Activated T-cell treated with anti-CD3 and anti-CD28 coated beads for 1 hour (primary cell): ENCODE measurements at regions not wholly inside any gene's neighbourhood (a gene's known extent, or its start where the extent isn't known, plus 50 kb on each side); places are given as distances from the start of the nearest gene placed in this dataset.

Experiments used
- DNase-seq: peaks from one replicate; pipeline ENCODE4 v3.0.0-alpha.2; 2020; ENCODE audit warnings: low read depth

- DNase-seq: no peak
These were observed 584.3 kb downstream of the BCL11A start for GRCh38 chr2:59969161-59969560.

DNA sequence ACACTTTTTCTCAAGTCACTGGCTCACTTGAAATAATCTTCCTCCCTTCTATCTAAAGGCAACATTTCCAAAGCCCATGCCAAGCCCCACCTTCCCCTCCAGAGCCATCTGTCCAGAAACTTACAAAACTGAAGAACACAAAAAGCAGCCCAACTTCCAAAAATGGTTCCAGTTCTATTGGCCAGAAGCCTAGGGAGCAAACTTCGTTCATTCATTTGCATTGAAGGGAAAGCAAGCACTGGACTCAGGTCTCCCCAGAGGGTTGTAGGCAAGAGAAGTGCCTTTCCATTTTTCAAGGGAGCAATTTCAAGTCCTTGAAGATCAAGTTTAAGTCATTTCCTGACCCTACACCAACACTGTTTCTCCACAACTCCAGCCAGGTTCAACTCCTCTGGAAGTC is 585.0 kb downstream of the BCL11A start:
- no peak for DNase-seq

DNA sequence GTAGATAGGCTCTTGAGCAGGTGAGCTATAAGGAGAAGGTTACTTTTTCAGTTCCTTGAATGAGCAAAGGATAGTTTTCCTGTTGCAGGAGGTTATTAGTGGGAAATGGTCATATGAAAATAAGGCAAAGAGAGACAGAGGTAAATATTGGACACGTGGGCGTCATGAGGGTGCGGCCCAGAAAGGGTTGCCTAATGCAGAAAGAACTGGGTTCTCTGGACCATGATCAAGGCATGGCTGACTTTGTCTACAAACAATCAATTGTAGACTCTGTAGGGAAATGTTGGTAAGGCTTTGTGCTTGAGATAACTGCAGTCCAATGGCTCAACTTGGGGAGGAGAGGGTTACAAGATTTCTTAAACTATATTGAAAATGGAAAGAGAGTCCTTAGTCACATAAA is 585.8 kb downstream of the BCL11A start:
- DNase-seq: no peak

GRCh38 chr2:59963157-59963556 is 590.3 kb downstream of the BCL11A start:
- DNase-seq: no peak

- no peak for DNase-seq
These were observed 591.7 kb downstream of the BCL11A start for GRCh38 chr2:59961746-59962145.

DNA sequence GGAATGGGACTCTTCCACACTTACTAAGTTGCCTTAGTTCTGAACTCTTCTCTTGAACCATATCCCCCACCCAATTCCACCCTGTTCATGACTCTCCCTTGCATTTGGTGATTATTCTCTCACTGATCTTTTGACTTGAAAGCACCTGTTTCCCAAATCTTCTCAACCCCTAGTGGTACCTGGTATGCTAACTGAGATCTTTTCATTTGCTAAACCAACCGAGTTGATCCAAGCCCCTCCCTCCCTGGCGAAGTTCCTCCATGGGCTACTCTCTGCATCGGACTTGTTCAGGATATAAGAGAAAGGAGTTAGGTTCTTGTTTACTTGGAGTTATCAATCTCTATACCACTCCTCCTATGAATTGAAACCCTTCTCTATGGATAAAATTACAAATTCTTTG is 593.5 kb downstream of the BCL11A start:
- DNase-seq: no peak

DNA sequence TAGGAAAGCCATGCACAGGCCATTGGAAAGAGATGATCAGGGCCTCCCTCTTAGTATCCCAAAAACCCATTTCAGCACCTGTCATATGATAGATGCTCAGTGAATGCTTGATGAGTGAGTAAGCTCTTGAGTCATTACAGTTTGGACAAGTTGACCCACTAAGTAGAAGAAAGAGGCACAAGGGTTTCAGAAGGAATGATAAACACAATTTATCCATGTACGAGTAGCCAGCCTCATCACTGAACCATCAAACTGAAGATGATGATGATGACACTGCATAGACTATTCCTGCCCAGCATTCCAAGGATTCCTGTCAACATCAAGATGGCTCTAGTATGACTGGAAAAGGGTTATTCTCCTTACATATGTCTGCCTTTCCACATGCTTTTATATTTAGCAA is 596.0 kb downstream of the BCL11A start:
- no peak for DNase-seq

DNA sequence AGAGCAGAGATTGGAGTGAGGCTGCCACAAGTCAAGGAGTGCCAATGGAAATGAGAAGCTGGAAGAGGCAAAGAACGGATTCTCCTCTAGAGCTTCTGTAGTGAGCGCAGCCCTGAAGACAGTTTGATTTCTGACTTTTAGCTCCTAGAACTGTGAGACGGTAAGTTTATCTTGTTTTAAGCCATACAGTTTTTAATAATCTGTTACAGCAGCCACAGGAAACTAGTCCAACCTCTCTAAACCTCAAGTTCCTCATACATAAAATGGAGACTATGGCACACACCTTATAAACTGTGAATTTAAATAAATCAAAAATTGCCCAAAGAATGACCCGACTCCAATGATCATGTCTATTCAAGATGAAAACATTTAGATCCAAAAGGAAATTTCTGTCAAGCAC is 596.5 kb downstream of the BCL11A start:
- no peak for DNase-seq

DNA sequence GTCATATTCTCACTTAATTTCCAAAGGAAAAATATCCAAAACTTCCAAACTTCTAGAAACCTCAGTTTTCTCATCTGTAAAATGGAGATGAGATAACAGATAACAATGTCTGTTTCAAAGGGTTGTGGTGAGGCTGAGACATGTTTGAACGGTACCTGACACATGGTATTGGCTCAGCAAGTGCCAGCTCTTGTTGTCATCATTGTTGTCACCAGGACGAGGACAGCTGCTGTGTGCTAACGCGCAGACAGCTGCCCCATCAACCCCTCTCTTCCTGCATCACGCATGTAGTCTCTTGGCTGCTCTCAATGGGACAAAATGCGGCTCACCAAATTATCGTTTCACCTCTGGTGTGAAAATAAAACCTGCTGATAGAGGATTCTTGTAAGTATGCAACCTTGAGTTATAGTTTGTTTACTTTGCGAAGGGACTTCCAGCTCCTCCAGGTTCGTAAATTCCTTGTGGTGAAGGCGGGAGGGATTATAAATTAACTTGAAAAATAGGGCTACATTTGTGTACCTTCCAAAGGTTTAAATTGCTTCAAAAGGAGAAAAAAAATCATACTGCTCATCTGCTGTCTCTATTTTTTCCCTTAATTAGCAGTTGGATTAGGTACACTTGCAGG is 605.4 kb downstream of the BCL11A start:
- DNase-seq: no peak

- no peak for DNase-seq
These were observed 606.2 kb downstream of the BCL11A start for GRCh38 chr2:59947209-59947608.

GRCh38 chr2:59939236-59939635 is 614.2 kb downstream of the BCL11A start:
- DNase-seq: no peak

- DNase-seq: no peak
These were observed 615.3 kb downstream of the BCL11A start for GRCh38 chr2:59938181-59938580.

DNA sequence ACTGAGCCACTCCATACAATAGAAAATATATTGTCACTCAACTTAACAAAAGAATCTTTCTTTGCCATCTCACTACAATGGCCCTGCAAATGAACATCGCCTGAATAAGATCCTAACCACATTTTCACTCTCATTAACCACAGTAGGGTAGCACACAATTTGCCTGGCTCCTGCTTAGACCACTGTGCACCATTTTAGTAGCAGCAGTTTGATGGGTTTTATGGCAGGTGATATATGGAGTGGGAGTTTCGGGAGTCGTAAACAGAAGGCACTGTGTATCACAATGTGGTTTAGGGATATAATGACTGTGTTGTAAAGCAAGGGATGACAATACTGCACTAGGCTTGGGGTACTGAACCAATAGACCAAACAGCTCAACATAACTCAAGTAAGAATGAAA is 617.4 kb downstream of the BCL11A start:
- no peak for DNase-seq

GRCh38 chr2:59935005-59935404 is 618.4 kb downstream of the BCL11A start:
- DNase-seq: no peak

DNA sequence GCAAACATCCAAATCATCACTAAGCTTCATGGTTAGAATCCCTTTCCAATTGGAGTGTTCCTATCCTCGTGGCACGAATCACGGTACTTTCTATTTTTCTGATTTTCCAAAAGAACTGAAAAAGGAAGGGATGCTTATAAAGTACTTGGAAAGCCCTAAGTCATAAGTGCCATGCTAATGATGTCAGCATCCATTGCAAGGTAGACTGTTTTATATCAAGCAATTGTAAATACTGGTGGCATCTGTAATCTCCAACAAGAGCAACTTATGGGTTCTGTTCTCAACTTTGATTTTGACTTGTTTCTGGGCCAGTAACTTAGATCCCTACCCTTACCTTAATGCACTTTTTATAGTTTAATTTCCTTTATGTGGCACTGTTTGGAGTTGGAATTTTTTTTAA is 619.5 kb downstream of the BCL11A start:
- DNase-seq: no peak

DNA sequence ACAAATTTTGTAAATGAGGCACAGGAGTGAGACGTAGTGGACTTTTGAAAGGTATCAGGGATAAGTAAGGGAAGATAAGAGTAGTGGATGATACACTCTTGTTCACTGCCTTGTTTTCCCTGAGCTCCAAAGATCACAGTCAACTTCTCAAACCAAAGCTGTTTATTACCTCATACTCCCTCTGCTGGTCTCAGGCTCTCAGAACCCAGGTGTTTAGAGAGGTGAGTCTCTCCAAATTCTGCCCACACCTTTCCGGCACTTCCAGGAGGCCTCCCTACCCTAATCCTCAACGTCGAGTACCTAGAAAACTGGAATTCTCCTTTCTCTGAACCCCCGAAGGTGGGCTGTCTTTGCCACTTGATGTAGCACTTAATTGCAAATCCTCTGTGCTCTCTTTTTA is 621.1 kb downstream of the BCL11A start:
- no peak for DNase-seq

DNA sequence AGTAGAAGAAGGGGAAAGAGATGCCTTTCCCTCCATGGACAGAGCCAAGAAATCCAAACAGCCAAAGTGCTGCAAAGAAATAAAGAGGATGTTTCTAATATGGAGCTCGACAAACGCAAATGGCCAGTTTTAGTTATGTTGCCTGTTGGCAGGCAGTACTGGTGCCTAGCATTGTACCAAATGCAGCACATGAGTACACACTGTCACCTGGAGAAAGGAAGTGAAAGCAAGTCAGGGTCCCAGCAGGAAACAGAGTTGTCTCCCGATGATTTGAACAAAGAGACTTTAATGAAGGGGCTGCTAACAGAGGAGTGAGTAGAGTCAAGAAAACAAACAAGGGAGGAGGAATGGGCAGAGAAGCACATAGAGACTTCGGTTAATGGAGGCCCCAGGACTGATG is 623.0 kb downstream of the BCL11A start:
- DNase-seq: no peak

DNA sequence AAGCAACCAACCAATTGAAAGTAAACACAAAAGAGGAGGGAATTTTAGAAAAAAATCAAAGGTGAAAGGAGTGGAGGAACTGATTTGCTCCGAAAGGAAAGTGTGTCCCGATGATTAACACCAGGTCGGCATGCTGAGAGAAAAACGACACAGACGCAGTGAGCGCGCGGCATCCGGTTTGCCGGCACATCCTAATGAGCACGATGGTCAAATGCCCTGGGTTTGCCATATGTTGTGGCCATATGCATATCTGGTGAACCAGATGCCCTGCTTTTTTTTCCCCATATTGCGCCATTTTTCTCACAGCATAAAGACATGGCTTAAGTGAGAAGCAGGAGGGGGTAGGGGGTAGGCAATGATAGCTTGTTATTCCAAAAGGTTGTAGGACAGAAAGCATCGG is 626.7 kb downstream of the BCL11A start:
- DNase-seq: no peak

GRCh38 chr2:59925321-59925720 is 628.1 kb downstream of the BCL11A start:
- DNase-seq: no peak

GRCh38 chr2:59924346-59924745 is 629.1 kb downstream of the BCL11A start:
- DNase-seq: no peak

GRCh38 chr2:59922450-59922849 is 631.0 kb downstream of the BCL11A start:
- DNase-seq: no peak

DNA sequence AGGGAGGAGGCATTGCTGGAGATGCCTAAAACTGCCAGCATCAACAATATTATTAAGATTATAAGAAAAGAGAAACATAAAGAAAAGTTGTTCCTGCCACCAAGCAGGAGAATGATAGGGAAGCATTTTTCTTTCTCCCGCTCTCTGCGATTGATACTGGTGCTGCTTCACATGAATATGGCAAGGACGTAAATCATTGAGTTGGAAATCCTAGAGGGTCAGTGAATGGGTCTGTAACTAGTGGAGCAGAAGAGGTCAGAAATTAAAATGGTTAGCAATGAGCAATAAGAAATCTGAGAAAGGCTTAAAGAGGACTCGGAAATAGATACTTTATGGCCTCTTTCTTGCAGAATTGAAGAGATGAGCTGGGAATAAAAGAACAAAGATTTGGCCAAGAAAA is 631.7 kb downstream of the BCL11A start:
- no peak for DNase-seq

DNA sequence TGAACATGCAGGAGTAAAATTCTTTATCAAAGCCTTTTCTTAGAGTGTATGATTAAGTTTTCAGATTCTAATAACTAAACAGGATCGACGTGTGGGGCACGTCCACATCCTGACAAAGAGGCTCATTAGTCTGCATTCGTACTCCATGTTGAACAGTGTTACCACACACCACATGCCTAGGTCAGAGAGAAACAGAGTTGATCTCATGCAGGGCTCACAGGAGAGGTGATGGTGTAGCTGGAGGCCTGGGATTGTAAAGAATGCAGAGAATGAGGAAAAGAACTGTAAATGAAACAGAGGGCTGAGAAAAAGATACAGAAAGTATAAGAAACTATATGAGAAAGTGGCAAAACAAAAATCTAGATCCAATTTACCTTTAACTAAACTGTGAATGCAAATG is 632.5 kb downstream of the BCL11A start:
- no peak for DNase-seq

DNA sequence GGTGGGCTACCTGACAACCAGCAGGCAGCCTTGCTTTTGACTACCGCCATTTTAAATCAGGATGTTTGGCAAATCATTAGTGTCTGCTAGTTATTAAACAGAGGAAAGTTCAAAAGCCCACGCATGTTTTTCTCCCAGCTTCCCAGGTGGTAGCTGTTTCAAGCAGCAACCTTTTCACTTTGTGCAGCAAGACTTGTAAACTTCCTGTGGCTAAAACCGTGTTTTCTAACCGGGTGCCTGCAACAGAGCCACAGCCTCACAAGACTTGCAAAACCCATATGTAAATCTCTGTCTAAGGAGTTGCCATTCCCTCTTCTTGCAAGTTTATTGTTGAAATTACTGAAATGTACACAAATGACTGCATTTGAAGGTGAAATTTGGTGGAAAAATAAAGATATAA is 633.1 kb downstream of the BCL11A start:
- DNase-seq: no peak

DNA sequence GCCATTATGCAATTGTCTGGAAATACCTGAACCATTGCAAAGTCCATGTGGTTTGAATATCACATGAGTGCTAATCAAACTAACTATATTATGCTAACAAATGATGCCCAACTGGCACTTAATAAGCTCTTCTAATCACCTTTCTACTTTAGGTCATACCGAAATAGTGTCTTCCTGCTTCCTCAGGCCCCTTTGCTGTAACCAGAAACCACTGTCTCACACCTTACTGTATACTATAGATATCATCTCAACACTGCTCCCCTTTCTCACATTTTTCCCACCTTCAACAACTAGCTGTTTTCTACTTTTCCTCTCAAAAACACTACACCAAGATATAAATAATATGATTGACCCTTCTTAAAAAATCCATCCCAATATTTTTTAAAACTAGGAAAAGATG is 633.9 kb downstream of the BCL11A start:
- no peak for DNase-seq
